ENCODE measurements at regions not wholly inside any gene's neighbourhood (a gene's known extent, or its start where the extent isn't known, plus 50 kb on each side); places are given as distances from the start of the nearest gene placed in this dataset.

DNA sequence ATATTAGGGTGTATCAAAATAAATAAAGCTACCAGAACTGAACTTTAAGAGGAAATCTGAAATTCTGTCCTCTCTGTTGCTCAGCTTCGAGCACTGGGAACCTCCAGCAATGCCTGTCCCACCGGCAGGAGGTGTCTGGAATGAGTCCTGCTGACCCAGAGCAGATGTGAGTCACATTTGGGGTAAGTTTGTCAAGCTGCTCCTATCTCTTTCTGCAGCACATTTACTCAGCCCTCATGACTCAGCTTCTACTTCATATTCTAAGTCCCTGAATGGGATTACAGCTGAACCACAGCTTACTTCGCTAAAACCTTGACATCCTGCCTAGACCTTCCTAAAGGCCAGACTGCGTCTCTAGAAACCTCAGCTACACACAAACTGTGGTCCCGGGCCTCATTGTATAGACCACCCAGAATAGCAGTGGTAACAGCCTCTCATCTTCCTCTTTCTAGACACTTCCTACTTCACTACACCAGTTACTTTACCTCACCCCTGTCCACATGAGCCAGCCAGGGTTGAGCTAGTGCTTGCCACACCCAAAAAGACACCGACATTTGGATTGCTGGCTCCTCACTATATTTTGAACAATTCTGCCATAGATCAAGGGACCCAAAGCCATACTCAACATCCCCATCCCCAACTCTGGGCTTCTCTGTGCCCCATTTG lies 109.6 kb upstream of the TMCO5A start:
- TF ChIP-seq, protein P1, sequence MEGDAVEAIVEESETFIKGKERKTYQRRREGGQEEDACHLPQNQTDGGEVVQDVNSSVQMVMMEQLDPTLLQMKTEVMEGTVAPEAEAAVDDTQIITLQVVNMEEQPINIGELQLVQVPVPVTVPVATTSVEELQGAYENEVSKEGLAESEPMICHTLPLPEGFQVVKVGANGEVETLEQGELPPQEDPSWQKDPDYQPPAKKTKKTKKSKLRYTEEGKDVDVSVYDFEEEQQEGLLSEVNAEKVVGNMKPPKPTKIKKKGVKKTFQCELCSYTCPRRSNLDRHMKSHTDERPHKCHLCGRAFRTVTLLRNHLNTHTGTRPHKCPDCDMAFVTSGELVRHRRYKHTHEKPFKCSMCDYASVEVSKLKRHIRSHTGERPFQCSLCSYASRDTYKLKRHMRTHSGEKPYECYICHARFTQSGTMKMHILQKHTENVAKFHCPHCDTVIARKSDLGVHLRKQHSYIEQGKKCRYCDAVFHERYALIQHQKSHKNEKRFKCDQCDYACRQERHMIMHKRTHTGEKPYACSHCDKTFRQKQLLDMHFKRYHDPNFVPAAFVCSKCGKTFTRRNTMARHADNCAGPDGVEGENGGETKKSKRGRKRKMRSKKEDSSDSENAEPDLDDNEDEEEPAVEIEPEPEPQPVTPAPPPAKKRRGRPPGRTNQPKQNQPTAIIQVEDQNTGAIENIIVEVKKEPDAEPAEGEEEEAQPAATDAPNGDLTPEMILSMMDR (IDR thresholded peaks at IDR 0.05), result no peak
- no peak for TF ChIP-seq EP300 (IDR thresholded peaks at IDR 0.05)
